Stimulated activated naive B cell treated with anti-CD40 and anti-IgM and Interleukin-4, amounts not matched to agents 10 μg/mL and 1 μg/mL and 100 μg/mL, for 72 hours (primary cell): ENCODE measurements at regions not wholly inside any gene's neighbourhood (a gene's known extent, or its start where the extent isn't known, plus 50 kb on each side); places are given as distances from the start of the nearest gene placed in this dataset.

Source experiments
- ATAC-seq, 2 donors: fragments of 150-1000 bp; cut with Tn5 transposase; replicated peaks; 2 replicates each; pipeline ENCODE4 v1.10.0; 2021; ENCODE audit warnings: moderate library complexity in 1 of 2
- DNase-seq: peaks from one replicate; pipeline ENCODE4 v3.0.0; 2021
- H3K27ac Mint-ChIP-seq: one replicate; pipeline ENCODE4 v1.8.0; 2022; ENCODE audit warnings: mild to moderate bottlenecking, mixed read lengths
- H3K27me3 Mint-ChIP-seq, 2 donors: one replicate each; pipeline ENCODE4 v1.8.0; 2022; ENCODE audit warnings: mixed read lengths in 2 of 2
- H3K36me3 Mint-ChIP-seq, 2 donors: one replicate each; pipeline ENCODE4 v1.8.0; 2022; ENCODE audit warnings: mixed read lengths in 2 of 2, mild to moderate bottlenecking in 1 of 2
- H3K4me1 Mint-ChIP-seq, 2 donors: one replicate each; pipeline ENCODE4 v1.8.0; 2022; ENCODE audit warnings: mixed read lengths in 2 of 2, mild to moderate bottlenecking in 1 of 2
- H3K4me3 Mint-ChIP-seq, 2 donors: one replicate each; pipeline ENCODE4 v1.8.0; 2022; ENCODE audit warnings: mild to moderate bottlenecking in 2 of 2, mixed read lengths in 2 of 2, moderate library complexity in 1 of 2
- H3K9me3 Mint-ChIP-seq, 2 donors: one replicate each; pipeline ENCODE4 v1.8.0; 2022; ENCODE audit warnings: mixed read lengths in 2 of 2, mild to moderate bottlenecking in 1 of 2

- H3K4me1 Mint-ChIP-seq = no peaks in the 10 kb centered on the region
- peaks cover 3 to 8% of the 10 kb centered on the region in 2 donors for H3K9me3 Mint-ChIP-seq
- no peak overlapping the region for H3K4me3 Mint-ChIP-seq
- H3K27ac Mint-ChIP-seq = no peak overlapping the region
- no peaks in the 10 kb centered on the region for H3K36me3 Mint-ChIP-seq
- DNase-seq = no peak
- H3K27me3 Mint-ChIP-seq = no peaks in the 10 kb centered on the region
- ATAC-seq = no peak
Observed at GRCh38 chr2:12347066-12347493, 369.7 kb upstream of the TRIB2 start.

- peaks cover 0 to 2% of the 10 kb centered on the region in 2 donors for H3K4me1 Mint-ChIP-seq
- no peaks in the 10 kb centered on the region for H3K27me3 Mint-ChIP-seq
- ATAC-seq (no peak), DNase-seq (no peak)
- no peak overlapping the region for H3K4me3 Mint-ChIP-seq
- H3K27ac Mint-ChIP-seq = no peak overlapping the region
- H3K9me3 Mint-ChIP-seq = peaks cover 3 to 6% of the 10 kb centered on the region in 2 donors
- H3K36me3 Mint-ChIP-seq = no peaks in the 10 kb centered on the region
Observed at GRCh38 chr2:12348216-12348615, 368.5 kb upstream of the TRIB2 start.

- ATAC-seq (no peak), DNase-seq (no peak)
- no peaks in the 10 kb centered on the region for H3K36me3 Mint-ChIP-seq
- peaks cover 0 to 7% of the 10 kb centered on the region in 2 donors for H3K9me3 Mint-ChIP-seq
- no peak overlapping the region for H3K4me3 Mint-ChIP-seq
- no peak overlapping the region for H3K27ac Mint-ChIP-seq
- no peaks in the 10 kb centered on the region for H3K27me3 Mint-ChIP-seq
- peaks cover 0 to 2% of the 10 kb centered on the region in 2 donors for H3K4me1 Mint-ChIP-seq
Observed at GRCh38 chr2:12350821-12351220, 365.9 kb upstream of the TRIB2 start.

- DNase-seq (no peak), ATAC-seq (no peak)
- Mint-ChIP-seq H3K4me3 (no peak overlapping the region), H3K4me1 (peaks cover 0 to 2% of the 10 kb centered on the region in 2 donors), H3K9me3 (peaks cover 3 to 7% of the 10 kb centered on the region in 2 donors), H3K27me3 (no peaks in the 10 kb centered on the region), H3K36me3 (no peaks in the 10 kb centered on the region), H3K27ac (no peak overlapping the region)
Observed at GRCh38 chr2:12352889-12353288, 363.8 kb upstream of the TRIB2 start.

- Mint-ChIP-seq H3K27me3 (no peaks in the 10 kb centered on the region), H3K27ac (no peak overlapping the region), H3K4me1 (peaks cover 0 to 2% of the 10 kb centered on the region in 2 donors), H3K36me3 (peaks cover 0 to 3% of the 10 kb centered on the region in 2 donors), H3K4me3 (no peak overlapping the region), H3K9me3 (peaks cover 1 to 4% of the 10 kb centered on the region in 2 donors)
- no peak for ATAC-seq
- no peak for DNase-seq
Observed at GRCh38 chr2:12361506-12361905, 355.2 kb upstream of the TRIB2 start.

- Mint-ChIP-seq H3K36me3 (peaks cover 0 to 3% of the 10 kb centered on the region in 2 donors), H3K9me3 (peaks cover 5 to 8% of the 10 kb centered on the region in 2 donors), H3K27ac (no peak overlapping the region), H3K27me3 (no peaks in the 10 kb centered on the region), H3K4me1 (peaks cover 0 to 2% of the 10 kb centered on the region in 2 donors), H3K4me3 (no peak overlapping the region)
- DNase-seq (no peak), ATAC-seq (no peak)
Observed at GRCh38 chr2:12363138-12363537, 353.6 kb upstream of the TRIB2 start.

- H3K27me3 Mint-ChIP-seq = no peaks in the 10 kb centered on the region
- H3K4me1 Mint-ChIP-seq = peaks cover 0 to 2% of the 10 kb centered on the region in 2 donors
- DNase-seq (no peak), ATAC-seq (no peak)
- H3K27ac Mint-ChIP-seq = no peak overlapping the region
- H3K4me3 Mint-ChIP-seq = no peak overlapping the region
- H3K36me3 Mint-ChIP-seq = peaks cover 0 to 3% of the 10 kb centered on the region in 2 donors
- peaks cover 5 to 8% of the 10 kb centered on the region in 2 donors for H3K9me3 Mint-ChIP-seq
Observed at GRCh38 chr2:12363569-12363968, 353.2 kb upstream of the TRIB2 start.

GRCh38 chr2:12369566-12369965 is 347.2 kb upstream of the TRIB2 start:
- DNase-seq (no peak), ATAC-seq (no peak)
- Mint-ChIP-seq H3K4me1 (no peaks in the 10 kb centered on the region), H3K36me3 (peaks cover 0 to 1% of the 10 kb centered on the region in 2 donors), H3K9me3 (peaks cover 5 to 7% of the 10 kb centered on the region in 2 donors), H3K4me3 (no peak overlapping the region), H3K27me3 (no peaks in the 10 kb centered on the region), H3K27ac (no peak overlapping the region)

GRCh38 chr2:12376025-12376424 is 340.7 kb upstream of the TRIB2 start:
- ATAC-seq (no peak), DNase-seq (no peak)
- Mint-ChIP-seq H3K36me3 (no peaks in the 10 kb centered on the region), H3K4me3 (no peak overlapping the region), H3K4me1 (peaks cover 3 to 8% of the 10 kb centered on the region in 2 donors), H3K27ac (no peak overlapping the region), H3K27me3 (no peaks in the 10 kb centered on the region), H3K9me3 (no peaks in the 10 kb centered on the region)

- no peak for ATAC-seq
- Mint-ChIP-seq H3K4me3 (no peak overlapping the region), H3K27me3 (no peaks in the 10 kb centered on the region), H3K27ac (no peak overlapping the region), H3K9me3 (no peaks in the 10 kb centered on the region), H3K4me1 (peaks cover 3 to 8% of the 10 kb centered on the region in 2 donors), H3K36me3 (no peaks in the 10 kb centered on the region)
- no peak for DNase-seq
Observed at GRCh38 chr2:12379143-12379542, 337.6 kb upstream of the TRIB2 start.

GRCh38 chr2:12381543-12382325 is 335.0 kb upstream of the TRIB2 start:
- Mint-ChIP-seq H3K36me3 (no peaks in the 10 kb centered on the region), H3K27me3 (no peaks in the 10 kb centered on the region), H3K27ac (no peak overlapping the region), H3K4me1 (no peaks in the 10 kb centered on the region), H3K4me3 (no peak overlapping the region), H3K9me3 (no peaks in the 10 kb centered on the region)
- DNase-seq (no peak), ATAC-seq (no peak)

GRCh38 chr2:12382366-12382765 is 334.4 kb upstream of the TRIB2 start:
- Mint-ChIP-seq H3K9me3 (peaks cover 0 to 2% of the 10 kb centered on the region in 2 donors), H3K4me1 (no peaks in the 10 kb centered on the region), H3K27ac (no peak overlapping the region), H3K27me3 (no peaks in the 10 kb centered on the region), H3K36me3 (no peaks in the 10 kb centered on the region), H3K4me3 (no peak overlapping the region)
- no peak for ATAC-seq
- DNase-seq = no peak

GRCh38 chr2:12389344-12390045 is 327.2 kb upstream of the TRIB2 start:
- DNase-seq = no peak
- Mint-ChIP-seq H3K36me3 (peaks cover 0 to 2% of the 10 kb centered on the region in 2 donors), H3K4me3 (no peak overlapping the region), H3K27me3 (peaks cover 0 to 6% of the 10 kb centered on the region in 2 donors), H3K9me3 (peaks cover 0 to 2% of the 10 kb centered on the region in 2 donors), H3K27ac (no peak overlapping the region), H3K4me1 (no peaks in the 10 kb centered on the region)
- ATAC-seq = no peak

GRCh38 chr2:12391116-12391515 is 325.6 kb upstream of the TRIB2 start:
- H3K27ac Mint-ChIP-seq = no peak overlapping the region
- H3K4me1 Mint-ChIP-seq = peaks cover 0 to 3% of the 10 kb centered on the region in 2 donors
- no peak overlapping the region for H3K4me3 Mint-ChIP-seq
- ATAC-seq (no peak), DNase-seq (no peak)
- H3K27me3 Mint-ChIP-seq = peaks cover 3 to 6% of the 10 kb centered on the region in 2 donors
- peaks cover 0 to 2% of the 10 kb centered on the region in 2 donors for H3K36me3 Mint-ChIP-seq
- peaks cover 0 to 2% of the 10 kb centered on the region in 2 donors for H3K9me3 Mint-ChIP-seq

GRCh38 chr2:12396699-12397098 is 320.0 kb upstream of the TRIB2 start:
- ATAC-seq (no peak), DNase-seq (no peak)
- Mint-ChIP-seq H3K36me3 (no peaks in the 10 kb centered on the region), H3K4me3 (no peak overlapping the region), H3K27me3 (peaks cover 0 to 22% of the 10 kb centered on the region in 2 donors), H3K4me1 (peaks cover 1 to 5% of the 10 kb centered on the region in 2 donors), H3K27ac (no peak overlapping the region), H3K9me3 (no peaks in the 10 kb centered on the region)
